ENCODE measurements at regions not wholly inside any gene's neighbourhood (a gene's known extent, or its start where the extent isn't known, plus 50 kb on each side); places are given as distances from the start of the nearest gene placed in this dataset.

- TF ChIP-seq, protein P1, sequence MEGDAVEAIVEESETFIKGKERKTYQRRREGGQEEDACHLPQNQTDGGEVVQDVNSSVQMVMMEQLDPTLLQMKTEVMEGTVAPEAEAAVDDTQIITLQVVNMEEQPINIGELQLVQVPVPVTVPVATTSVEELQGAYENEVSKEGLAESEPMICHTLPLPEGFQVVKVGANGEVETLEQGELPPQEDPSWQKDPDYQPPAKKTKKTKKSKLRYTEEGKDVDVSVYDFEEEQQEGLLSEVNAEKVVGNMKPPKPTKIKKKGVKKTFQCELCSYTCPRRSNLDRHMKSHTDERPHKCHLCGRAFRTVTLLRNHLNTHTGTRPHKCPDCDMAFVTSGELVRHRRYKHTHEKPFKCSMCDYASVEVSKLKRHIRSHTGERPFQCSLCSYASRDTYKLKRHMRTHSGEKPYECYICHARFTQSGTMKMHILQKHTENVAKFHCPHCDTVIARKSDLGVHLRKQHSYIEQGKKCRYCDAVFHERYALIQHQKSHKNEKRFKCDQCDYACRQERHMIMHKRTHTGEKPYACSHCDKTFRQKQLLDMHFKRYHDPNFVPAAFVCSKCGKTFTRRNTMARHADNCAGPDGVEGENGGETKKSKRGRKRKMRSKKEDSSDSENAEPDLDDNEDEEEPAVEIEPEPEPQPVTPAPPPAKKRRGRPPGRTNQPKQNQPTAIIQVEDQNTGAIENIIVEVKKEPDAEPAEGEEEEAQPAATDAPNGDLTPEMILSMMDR (IDR thresholded peaks at IDR 0.05): no peak
- TF ChIP-seq POLR2A (IDR thresholded peaks at IDR 0.05): no peak
These were observed 1525.2 kb downstream of the STIM2 start for GRCh38 chr4:28385801-28386200.
